Loucy (cell line): ENCODE measurements at regions not wholly inside any gene's neighbourhood (a gene's known extent, or its start where the extent isn't known, plus 50 kb on each side); places are given as distances from the start of the nearest gene placed in this dataset.

Source experiments
- H2AFZ ChIP-seq: fragments of 200-600 bp; sonication (generic); 2 replicates; pipeline ENCODE4 v1.6.0; 2016; ENCODE audit warnings: antibody characterized with exemption, mild to moderate bottlenecking, low read length, moderate library complexity
- H3F3A ChIP-seq: fragments of 200-600 bp; 2 replicates; pipeline ENCODE4 v1.6.0; 2016; ENCODE audit warnings: antibody characterized with exemption, low read depth, mild to moderate bottlenecking
- H3K27me3 ChIP-seq: fragments of 200-600 bp; sonication (generic); 2 replicates; pipeline ENCODE4 v1.6.1; 2014; ENCODE audit warnings: low read length, mild to moderate bottlenecking; ENCODE audit not compliant: insufficient read depth, poor library complexity, severe bottlenecking
- H3K36me3 ChIP-seq: fragments of 200-600 bp; sonication (generic); 2 replicates; pipeline ENCODE4 v1.6.1; 2016; ENCODE audit warnings: low read length; ENCODE audit not compliant: insufficient read depth
- H3K4me1 ChIP-seq: fragments of 200-600 bp; sonication (generic); 2 replicates; pipeline ENCODE4 v1.5.1; 2014; ENCODE audit warnings: low read length, mild to moderate bottlenecking; ENCODE audit not compliant: insufficient read depth, poor library complexity, severe bottlenecking
- H3K4me2 ChIP-seq: fragments of 200-600 bp; sonication (generic); 2 replicates; pipeline ENCODE4 v1.6.0; 2014; ENCODE audit warnings: antibody characterized with exemption, low read length, low read depth, mild to moderate bottlenecking; ENCODE audit not compliant: poor library complexity, severe bottlenecking
- H3K4me3 ChIP-seq: fragments of 200-600 bp; sonication (generic); 2 replicates; pipeline ENCODE4 v1.5.1; 2014; ENCODE audit warnings: low read length, mild to moderate bottlenecking, mixed read lengths; ENCODE audit not compliant: poor library complexity, severe bottlenecking
- H3K79me2 ChIP-seq: fragments of 200-600 bp; sonication (generic); 2 replicates; pipeline ENCODE4 v1.6.1; 2014; ENCODE audit warnings: low read length; ENCODE audit not compliant: insufficient read depth
- H3K9ac ChIP-seq: fragments of 200-600 bp; sonication (generic); 2 replicates; pipeline ENCODE4 v1.6.0; 2014; ENCODE audit warnings: mild to moderate bottlenecking, low read depth, low read length, moderate library complexity; ENCODE audit not compliant: poor library complexity, severe bottlenecking
- H3K9me2 ChIP-seq: fragments of 200-600 bp; sonication (generic); replicated peaks from 2 replicates; pipeline ENCODE4 v1.6.1; 2016; ENCODE audit warnings: low read depth, low read length, mixed read lengths
- H3K9me3 ChIP-seq: fragments of 200-600 bp; sonication (generic); 2 replicates; pipeline ENCODE4 v1.6.1; 2014; ENCODE audit warnings: mild to moderate bottlenecking, antibody characterized with exemption, low read length, low read depth; ENCODE audit not compliant: insufficient read depth
- H4K20me1 ChIP-seq: fragments of 200-600 bp; sonication (generic); 2 replicates; pipeline ENCODE4 v1.6.0; 2014; ENCODE audit warnings: antibody characterized with exemption, low read length, mild to moderate bottlenecking; ENCODE audit not compliant: insufficient read depth, poor library complexity, severe bottlenecking
- CTCF ChIP-seq: fragments of 200-600 bp; sonication (generic); conservative IDR thresholded peaks from 2 replicates; pipeline ENCODE4 v1.5.1; 2014; ENCODE audit warnings: mild to moderate bottlenecking, antibody characterized with exemption, low read length
- EZH2phosphoT487 ChIP-seq: fragments of 200-600 bp; IDR thresholded peaks from 2 replicates; pipeline ENCODE4 v1.6.1; 2018; ENCODE audit warnings: antibody characterized with exemption, mild to moderate bottlenecking, moderate library complexity, borderline replicate concordance

- H3K9me2 ChIP-seq: no peaks in the 10 kb centered on the region
- no peaks in the 10 kb centered on the region for H3K27me3 ChIP-seq
- H3K4me1 ChIP-seq: no peaks in the 10 kb centered on the region
- no peak overlapping the region for H2AFZ ChIP-seq
- no peaks in the 10 kb centered on the region for H4K20me1 ChIP-seq
- H3K4me3 ChIP-seq: no peak overlapping the region
- H3K4me2 ChIP-seq: no peak overlapping the region
- H3K36me3 ChIP-seq: no peaks in the 10 kb centered on the region
- H3K9ac ChIP-seq: no peak overlapping the region
- no peaks in the 10 kb centered on the region for H3K9me3 ChIP-seq
- H3K79me2 ChIP-seq: no peaks in the 10 kb centered on the region
- TF ChIP-seq CTCF: no peak
- H3F3A ChIP-seq: no peaks in the 10 kb centered on the region
These were observed 152.5 kb upstream of the BTG1 start for GRCh38 chr12:92297932-92298696.

- no peak overlapping the region for H3K4me2 ChIP-seq
- no peak overlapping the region for H3K4me3 ChIP-seq
- H4K20me1 ChIP-seq: no peaks in the 10 kb centered on the region
- H3K27me3 ChIP-seq: no peaks in the 10 kb centered on the region
- no peaks in the 10 kb centered on the region for H3K79me2 ChIP-seq
- TF ChIP-seq EZH2phosphoT487 (no peak), CTCF (no peak)
- no peak overlapping the region for H3K9ac ChIP-seq
- H3K4me1 ChIP-seq: no peaks in the 10 kb centered on the region
- H3K9me2 ChIP-seq: no peaks in the 10 kb centered on the region
- no peaks in the 10 kb centered on the region for H3F3A ChIP-seq
- no peaks in the 10 kb centered on the region for H3K9me3 ChIP-seq
- no peaks in the 10 kb centered on the region for H3K36me3 ChIP-seq
- no peak overlapping the region for H2AFZ ChIP-seq
These were observed 151.8 kb upstream of the BTG1 start for GRCh38 chr12:92297405-92297804.

GRCh38 chr12:92295523-92295922, 149.9 kb upstream of the BTG1 start:
- no peak overlapping the region for H3K9ac ChIP-seq
- no peak overlapping the region for H3K4me3 ChIP-seq
- H3K36me3 ChIP-seq: no peaks in the 10 kb centered on the region
- no peaks in the 10 kb centered on the region for H4K20me1 ChIP-seq
- no peaks in the 10 kb centered on the region for H3K9me3 ChIP-seq
- H3K27me3 ChIP-seq: no peaks in the 10 kb centered on the region
- H3K9me2 ChIP-seq: no peaks in the 10 kb centered on the region
- H2AFZ ChIP-seq: no peak overlapping the region
- no peaks in the 10 kb centered on the region for H3F3A ChIP-seq
- no peaks in the 10 kb centered on the region for H3K79me2 ChIP-seq
- no peaks in the 10 kb centered on the region for H3K4me1 ChIP-seq
- H3K4me2 ChIP-seq: no peak overlapping the region
- TF ChIP-seq CTCF (no peak), EZH2phosphoT487 (no peak)
